ENCODE measurements at regions not wholly inside any gene's neighbourhood (a gene's known extent, or its start where the extent isn't known, plus 50 kb on each side); places are given as distances from the start of the nearest gene placed in this dataset.

DNA sequence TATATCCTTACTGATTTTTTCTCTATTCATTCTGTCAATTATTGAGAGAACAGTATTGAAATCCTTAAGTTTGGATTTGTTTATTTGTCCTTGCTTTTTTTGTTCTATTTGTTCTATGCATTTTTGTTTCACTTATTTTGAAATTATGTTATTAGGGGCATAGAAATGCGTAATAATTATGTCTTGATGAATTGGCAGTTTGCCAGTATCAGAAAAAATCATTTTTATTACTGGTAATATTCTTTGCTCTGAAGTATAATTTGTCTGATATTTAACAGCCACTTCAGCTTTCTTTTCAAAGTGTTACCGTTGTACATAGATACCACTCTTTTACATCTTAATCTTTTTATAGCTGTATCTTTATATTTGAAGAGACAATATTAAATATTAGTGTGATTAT is 2090.9 kb upstream of the WWC1 start:
- no peak for DNase-seq (ENCODE audit: low spot score)
- in situ Hi-C loops (cut with MboI; ENCODE audit: low pct_unique_long_range_greater_than_20kb, low sequenced_read_pairs, unreplicated experiment), result no loop called here
- TF ChIP-seq, protein P1, sequence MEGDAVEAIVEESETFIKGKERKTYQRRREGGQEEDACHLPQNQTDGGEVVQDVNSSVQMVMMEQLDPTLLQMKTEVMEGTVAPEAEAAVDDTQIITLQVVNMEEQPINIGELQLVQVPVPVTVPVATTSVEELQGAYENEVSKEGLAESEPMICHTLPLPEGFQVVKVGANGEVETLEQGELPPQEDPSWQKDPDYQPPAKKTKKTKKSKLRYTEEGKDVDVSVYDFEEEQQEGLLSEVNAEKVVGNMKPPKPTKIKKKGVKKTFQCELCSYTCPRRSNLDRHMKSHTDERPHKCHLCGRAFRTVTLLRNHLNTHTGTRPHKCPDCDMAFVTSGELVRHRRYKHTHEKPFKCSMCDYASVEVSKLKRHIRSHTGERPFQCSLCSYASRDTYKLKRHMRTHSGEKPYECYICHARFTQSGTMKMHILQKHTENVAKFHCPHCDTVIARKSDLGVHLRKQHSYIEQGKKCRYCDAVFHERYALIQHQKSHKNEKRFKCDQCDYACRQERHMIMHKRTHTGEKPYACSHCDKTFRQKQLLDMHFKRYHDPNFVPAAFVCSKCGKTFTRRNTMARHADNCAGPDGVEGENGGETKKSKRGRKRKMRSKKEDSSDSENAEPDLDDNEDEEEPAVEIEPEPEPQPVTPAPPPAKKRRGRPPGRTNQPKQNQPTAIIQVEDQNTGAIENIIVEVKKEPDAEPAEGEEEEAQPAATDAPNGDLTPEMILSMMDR (IDR thresholded peaks at IDR 0.05; ENCODE audit: extremely low read depth, insufficient read depth, missing control alignments), result no peak

- in situ Hi-C loops (cut with MboI; ENCODE audit: low pct_unique_long_range_greater_than_20kb, low sequenced_read_pairs, unreplicated experiment), result no loop called here
- no peak for DNase-seq (ENCODE audit: low spot score)
- TF ChIP-seq, protein P1 (IDR thresholded peaks at IDR 0.05; ENCODE audit: extremely low read depth, insufficient read depth, missing control alignments), result no peak
These were observed 2079.8 kb upstream of the WWC1 start for GRCh38 chr5:166211640-166212039.

- TF ChIP-seq, protein P1 (IDR thresholded peaks at IDR 0.05; ENCODE audit: extremely low read depth, insufficient read depth, missing control alignments), result no peak
- in situ Hi-C loops (cut with MboI; ENCODE audit: low pct_unique_long_range_greater_than_20kb, low sequenced_read_pairs, unreplicated experiment), result no loop called here
- no peak for DNase-seq (ENCODE audit: low spot score)
These were observed 2055.1 kb upstream of the WWC1 start for GRCh38 chr5:166236327-166236726.

GRCh38 chr5:166240705-166241104 is 2050.7 kb upstream of the WWC1 start:
- in situ Hi-C loops (cut with MboI; ENCODE audit: low pct_unique_long_range_greater_than_20kb, low sequenced_read_pairs, unreplicated experiment), result no loop called here
- DNase-seq (ENCODE audit: low spot score), result no peak
- TF ChIP-seq, protein P1 (IDR thresholded peaks at IDR 0.05; ENCODE audit: extremely low read depth, insufficient read depth, missing control alignments), result no peak

GRCh38 chr5:166245556-166245955 is 2045.9 kb upstream of the WWC1 start:
- TF ChIP-seq, protein P1 (IDR thresholded peaks at IDR 0.05; ENCODE audit: extremely low read depth, insufficient read depth, missing control alignments), result no peak
- in situ Hi-C loops (cut with MboI; ENCODE audit: low pct_unique_long_range_greater_than_20kb, low sequenced_read_pairs, unreplicated experiment), result no loop called here
- DNase-seq (ENCODE audit: low spot score), result no peak

- DNase-seq (ENCODE audit: low spot score), result no peak
- in situ Hi-C loops (cut with MboI; ENCODE audit: low pct_unique_long_range_greater_than_20kb, low sequenced_read_pairs, unreplicated experiment), result no loop called here
- TF ChIP-seq, protein P1 (IDR thresholded peaks at IDR 0.05; ENCODE audit: extremely low read depth, insufficient read depth, missing control alignments), result no peak
These were observed 2039.7 kb upstream of the WWC1 start for GRCh38 chr5:166251786-166252185.

GRCh38 chr5:166257661-166258060 is 2033.8 kb upstream of the WWC1 start:
- in situ Hi-C loops (cut with MboI; ENCODE audit: low pct_unique_long_range_greater_than_20kb, low sequenced_read_pairs, unreplicated experiment), result no loop called here
- no peak for DNase-seq (ENCODE audit: low spot score)
- TF ChIP-seq, protein P1 (IDR thresholded peaks at IDR 0.05; ENCODE audit: extremely low read depth, insufficient read depth, missing control alignments), result no peak
